H9 (cell line): ENCODE measurements at regions not wholly inside any gene's neighbourhood (a gene's known extent, or its start where the extent isn't known, plus 50 kb on each side); places are given as distances from the start of the nearest gene placed in this dataset.

Experiments used
- DNase-seq: peaks from one replicate; pipeline ENCODE4 v3.0.0-alpha.2; 2017
- H2AFZ ChIP-seq: one replicate; pipeline ENCODE4 v1.6.1; 2013; ENCODE audit warnings: mild to moderate bottlenecking, low read length, control low read depth, moderate library complexity
- H2AK5ac ChIP-seq: 2 replicates; pipeline ENCODE4 v1.6.1; 2013; ENCODE audit warnings: low read length, control low read depth, mixed read lengths; ENCODE audit not compliant: insufficient read length
- H2BK120ac ChIP-seq: one replicate; pipeline ENCODE4 v1.6.1; 2013; ENCODE audit warnings: low read depth, mild to moderate bottlenecking, low read length, control low read depth, inconsistent platforms; ENCODE audit not compliant: poor library complexity, severe bottlenecking
- H2BK12ac ChIP-seq: 2 replicates; pipeline ENCODE4 v1.6.1; 2013; ENCODE audit warnings: low read length, control low read depth, mixed read lengths, low read depth; ENCODE audit not compliant: insufficient read length
- H2BK15ac ChIP-seq: 2 replicates; pipeline ENCODE4 v1.6.1; 2013; ENCODE audit warnings: low read depth, low read length, control low read depth
- H2BK20ac ChIP-seq: one replicate; pipeline ENCODE4 v1.6.1; 2013; ENCODE audit warnings: low read depth, mild to moderate bottlenecking, low read length, control low read depth, inconsistent platforms; ENCODE audit not compliant: poor library complexity, severe bottlenecking
- H2BK5ac ChIP-seq: 2 replicates; pipeline ENCODE4 v1.6.1; 2013; ENCODE audit warnings: low read length, control low read depth, mixed read lengths; ENCODE audit not compliant: insufficient read length
- H3K14ac ChIP-seq: 2 replicates; pipeline ENCODE4 v1.6.1; 2013; ENCODE audit warnings: low read length, control low read depth; ENCODE audit not compliant: insufficient read depth
- H3K18ac ChIP-seq: 2 replicates; pipeline ENCODE4 v1.6.1; 2013; ENCODE audit warnings: low read depth, mild to moderate bottlenecking, mixed read lengths, low read length, control low read depth; ENCODE audit not compliant: insufficient read length
- H3K23ac ChIP-seq: 2 replicates; pipeline ENCODE4 v1.6.1; 2013; ENCODE audit warnings: low read length, control low read depth, mixed read lengths, low read depth; ENCODE audit not compliant: insufficient read length
- H3K23me2 ChIP-seq: 2 replicates; pipeline ENCODE4 v1.6.1; 2013; ENCODE audit warnings: low read depth, mild to moderate bottlenecking, mixed read lengths, low read length, control low read depth; ENCODE audit not compliant: insufficient read length, poor library complexity, severe bottlenecking
- H3K27ac ChIP-seq: 2 replicates; pipeline ENCODE4 v1.5.1; 2013; ENCODE audit warnings: low read length, control low read depth, mixed read lengths, low read depth; ENCODE audit not compliant: insufficient read length
- H3K27me3 ChIP-seq: 2 replicates; pipeline ENCODE4 v1.6.1; 2013; ENCODE audit warnings: low read length, control low read depth, inconsistent platforms; ENCODE audit not compliant: insufficient read depth
- H3K4ac ChIP-seq: 2 replicates; pipeline ENCODE4 v1.6.1; 2013; ENCODE audit warnings: low read depth, mild to moderate bottlenecking, control low read depth, inconsistent platforms, low read length, moderate library complexity
- H3K4me1 ChIP-seq: 2 replicates; pipeline ENCODE4 v1.6.1; 2013; ENCODE audit warnings: low read length, control low read depth, inconsistent platforms; ENCODE audit not compliant: insufficient read depth
- H3K4me2 ChIP-seq: 2 replicates; pipeline ENCODE4 v1.6.1; 2013; ENCODE audit warnings: low read length, control low read depth, mixed read lengths; ENCODE audit not compliant: insufficient read length, insufficient read depth
- H3K56ac ChIP-seq: 2 replicates; pipeline ENCODE4 v1.6.1; 2013; ENCODE audit warnings: low read depth, mild to moderate bottlenecking, mixed read lengths, low read length, control low read depth; ENCODE audit not compliant: insufficient read length
- H3K79me1 ChIP-seq: 2 replicates; pipeline ENCODE4 v1.6.1; 2013; ENCODE audit warnings: low read depth, mild to moderate bottlenecking, moderate library complexity, low read length, control low read depth, inconsistent platforms; ENCODE audit not compliant: insufficient read depth, poor library complexity, severe bottlenecking
- H3K79me2 ChIP-seq: 2 replicates; pipeline ENCODE4 v1.6.1; 2013; ENCODE audit warnings: low read length, control low read depth, inconsistent platforms; ENCODE audit not compliant: insufficient read depth
- H3K9ac ChIP-seq: 2 replicates; pipeline ENCODE4 v1.6.1; 2013; ENCODE audit warnings: low read length, control low read depth, mixed read lengths; ENCODE audit not compliant: insufficient read length; ENCODE audit errors: extremely low read depth
- H3K9me3 ChIP-seq: one replicate; pipeline ENCODE4 v1.6.1; 2013; ENCODE audit warnings: low read depth, low read length, inconsistent platforms; ENCODE audit not compliant: control insufficient read depth
- H3T11ph ChIP-seq: one replicate; pipeline ENCODE4 v1.6.1; 2013; ENCODE audit warnings: mild to moderate bottlenecking, low read length, control low read depth, inconsistent platforms
- H4K20me1 ChIP-seq: one replicate; pipeline ENCODE4 v1.6.1; 2013; ENCODE audit not compliant: control insufficient read depth, insufficient read length, insufficient read depth
- H4K5ac ChIP-seq: 2 replicates; pipeline ENCODE4 v1.6.1; 2013; ENCODE audit warnings: low read depth, mild to moderate bottlenecking, mixed read lengths, low read length, control low read depth; ENCODE audit not compliant: insufficient read length
- H4K8ac ChIP-seq: replicated peaks from 2 replicates; pipeline ENCODE4 v1.6.1; 2013; ENCODE audit warnings: low read length, control low read depth, mixed read lengths, low read depth; ENCODE audit not compliant: insufficient read length
- H4K91ac ChIP-seq: 2 replicates; pipeline ENCODE4 v1.6.1; 2013; ENCODE audit warnings: low read depth, mild to moderate bottlenecking, moderate library complexity, mixed read lengths, low read length, control low read depth; ENCODE audit not compliant: insufficient read length
- H3K27ac Mint-ChIP-seq, 3 experiments: 2 replicates in 2 of 3; 3 replicates in 1 of 3; pipeline ENCODE4 v1.8.0; 2020 to 2021; ENCODE audit warnings: mixed read lengths in 3 of 3, mild to moderate bottlenecking in 1 of 3, moderate library complexity in 1 of 3
- H3K27me3 Mint-ChIP-seq: 2 replicates; pipeline ENCODE4 v1.8.0; 2021; ENCODE audit warnings: low read depth, mild to moderate bottlenecking, moderate library complexity, mixed read lengths
- H3K36me3 Mint-ChIP-seq, 3 experiments: 2 replicates in 2 of 3; 3 replicates in 1 of 3; pipeline ENCODE4 v1.8.0; 2020 to 2021; ENCODE audit warnings: low read depth in 3 of 3, mixed read lengths in 3 of 3; ENCODE audit not compliant: insufficient read depth in 1 of 3
- H3K4me1 Mint-ChIP-seq, 2 experiments: 2 replicates each; pipeline ENCODE4 v1.8.0; 2020; ENCODE audit warnings: mixed read lengths in 2 of 2
- H3K4me3 Mint-ChIP-seq, 2 experiments: 2 replicates in 1 of 2; 3 replicates in 1 of 2; pipeline ENCODE4 v1.8.0; 2020 to 2021; ENCODE audit warnings: mild to moderate bottlenecking in 2 of 2, mixed read lengths in 2 of 2, moderate library complexity in 1 of 2
- H3K9me3 Mint-ChIP-seq, 2 experiments: 2 replicates in 1 of 2; 3 replicates in 1 of 2; pipeline ENCODE4 v1.8.0; 2020; ENCODE audit warnings: mild to moderate bottlenecking in 2 of 2, mixed read lengths in 2 of 2, moderate library complexity in 1 of 2
- CTCF ChIP-seq: fragments of 200-600 bp; sonication (generic); conservative IDR thresholded peaks from 3 replicates; pipeline ENCODE4 v1.8.0; 2021; ENCODE audit warnings: antibody characterized with exemption, mild to moderate bottlenecking
- WGBS: extraction: QIAGEN DNeasy Blood & Tissue Kit; methylation state at CpG from one replicate; pipeline ENCODE4 v1.1.7; 2013; ENCODE audit warnings: missing lambda C conversion rate, low lambda C conversion rate, mixed read lengths; ENCODE audit not compliant: insufficient read length; ENCODE audit errors: extremely low coverage; 5-methylcytosine and 5-hydroxymethylcytosine counted together

- no peak overlapping the region for H2BK12ac ChIP-seq
- H4K91ac ChIP-seq: no peak overlapping the region
- H3K56ac ChIP-seq: no peak overlapping the region
- H3K79me2 ChIP-seq: no peaks in the 10 kb centered on the region
- H3K79me1 ChIP-seq: no peaks in the 10 kb centered on the region
- Mint-ChIP-seq H3K4me3 (no peak overlapping the region), H3K36me3 (0 out of 7 replicates have a peak, but pooled peaks cover 0 to 2% (median 0%) of the 10 kb centered on the region in 3 experiments), H3K4me1 (peaks cover 31 to 34% of the 10 kb centered on the region in 2 experiments), H3K9me3 (no peaks in the 10 kb centered on the region; a peak in 1 of 5 replicates), H3K27me3 (no peaks in the 10 kb centered on the region), H3K27ac (no peak overlapping the region)
- H3K9me3 ChIP-seq: no peaks in the 10 kb centered on the region
- peaks cover 6% of the 10 kb centered on the region; the same call in 1 of the 2 replicates for H3K4me1 ChIP-seq
- no peak overlapping the region for H2BK5ac ChIP-seq
- H3K27me3 ChIP-seq: no peaks in the 10 kb centered on the region
- no peak for TF ChIP-seq CTCF
- no peak overlapping the region for H3K23ac ChIP-seq
- no peak overlapping the region for H4K5ac ChIP-seq
- no peak overlapping the region for H3K18ac ChIP-seq
- no peak overlapping the region for H2BK120ac ChIP-seq
- H2BK15ac ChIP-seq: no peak overlapping the region
- no peak overlapping the region for H3K4me2 ChIP-seq
- no peak overlapping the region for H2AFZ ChIP-seq
- no peak overlapping the region for H3K9ac ChIP-seq
- no peak overlapping the region for H2AK5ac ChIP-seq
- H4K8ac ChIP-seq: no peak overlapping the region
- H3K4ac ChIP-seq: no peak overlapping the region
- no peak overlapping the region for H2BK20ac ChIP-seq
- no peak overlapping the region for H3K27ac ChIP-seq
- H3K14ac ChIP-seq: no peak overlapping the region
- no peaks in the 10 kb centered on the region for H3K23me2 ChIP-seq
- H4K20me1 ChIP-seq: no peaks in the 10 kb centered on the region
- no peak overlapping the region for H3T11ph ChIP-seq
- no peak for DNase-seq
- WGBS: no CpG with 5 or more reads among the region's 11 CpGs
Observed at GRCh38 chrX:140298960-140299825, 205.7 kb downstream of the SOX3 start.
